NCI-H1048 (cell line): ENCODE measurements at regions not wholly inside any gene's neighbourhood (a gene's known extent, or its start where the extent isn't known, plus 50 kb on each side); places are given as distances from the start of the nearest gene placed in this dataset.

Experiments
- DNase-seq: peaks from one replicate; lab custom pipeline; 2025; lab: John Stamatoyannopoulos, UW

GRCh38 chr9:19732441-19732951, 56.3 kb downstream of the SLC24A2 start:
- no peak for DNase-seq

- DNase-seq: no peak
Observed at GRCh38 chr9:19728101-19728500, 60.7 kb downstream of the SLC24A2 start.

- DNase-seq: no peak
Observed at GRCh38 chr9:19725970-19726369, 62.9 kb downstream of the SLC24A2 start.

GRCh38 chr9:19720377-19720776, 68.5 kb downstream of the SLC24A2 start:
- DNase-seq: peak; percentile 12

GRCh38 chr9:19703702-19704101, 85.1 kb downstream of the SLC24A2 start:
- DNase-seq: no peak

GRCh38 chr9:19701991-19702390, 86.8 kb downstream of the SLC24A2 start:
- DNase-seq: no peak

GRCh38 chr9:19701274-19701673, 87.6 kb downstream of the SLC24A2 start:
- DNase-seq: no peak

- DNase-seq: no peak
Observed at GRCh38 chr9:19700699-19701098, 88.1 kb downstream of the SLC24A2 start.

- DNase-seq: no peak
Observed at GRCh38 chr9:19699756-19700155, 89.1 kb downstream of the SLC24A2 start.

- DNase-seq: no peak
Observed at GRCh38 chr9:19698960-19699359, 89.9 kb downstream of the SLC24A2 start.

- no peak for DNase-seq
Observed at GRCh38 chr9:19694601-19695000, 94.2 kb downstream of the SLC24A2 start.

GRCh38 chr9:19690128-19690527, 98.7 kb downstream of the SLC24A2 start:
- DNase-seq: no peak

GRCh38 chr9:19689328-19690101, 99.3 kb downstream of the SLC24A2 start:
- DNase-seq: no peak

GRCh38 chr9:19683715-19684114, 105.1 kb downstream of the SLC24A2 start:
- no peak for DNase-seq

GRCh38 chr9:19682397-19682796, 106.4 kb downstream of the SLC24A2 start:
- DNase-seq: no peak

GRCh38 chr9:19681846-19682245, 107.0 kb downstream of the SLC24A2 start:
- DNase-seq: no peak

- DNase-seq: no peak
Observed at GRCh38 chr9:19677924-19678323, 110.9 kb downstream of the SLC24A2 start.

- no peak for DNase-seq
Observed at GRCh38 chr9:19675492-19675891, 113.3 kb downstream of the SLC24A2 start.

- DNase-seq: no peak
Observed at GRCh38 chr9:19666575-19666974, 122.3 kb downstream of the SLC24A2 start.

GRCh38 chr9:19665146-19665863, 123.5 kb downstream of the SLC24A2 start:
- DNase-seq: no peak

- DNase-seq: no peak
Observed at GRCh38 chr9:19663570-19663969, 125.3 kb downstream of the SLC24A2 start.

GRCh38 chr9:19662213-19662612, 126.6 kb downstream of the SLC24A2 start:
- no peak for DNase-seq

- DNase-seq: no peak
Observed at GRCh38 chr9:19660019-19660418, 128.8 kb downstream of the SLC24A2 start.
